ENCODE measurements at regions not wholly inside any gene's neighbourhood (a gene's known extent, or its start where the extent isn't known, plus 50 kb on each side); places are given as distances from the start of the nearest gene placed in this dataset.

- DNase-seq: no peak
- Histone ChIP-seq H3K27ac (no peak overlapping the region), H3K36me3 (no peaks in the 10 kb centered on the region), H3K9me3 (ENCODE audit: severe bottlenecking) (no peaks in the 10 kb centered on the region), H3K4me3 (ENCODE audit: low read depth, low read length) (no peak overlapping the region), H3K27me3 (ENCODE audit: insufficient read depth, low read depth, severe bottlenecking) (no peaks in the 10 kb centered on the region)
- no peak for TF ChIP-seq CTCF (IDR thresholded peaks at IDR 0.05; ENCODE audit: low read depth, low read length)
Observed at GRCh38 chr7:22884911-22885788, 62.5 kb upstream of the TOMM7 start.

GRCh38 chr7:22882106-22882505 lies 59.5 kb upstream of the TOMM7 start:
- no peaks in the 10 kb centered on the region for H3K36me3 ChIP-seq
- H3K27ac ChIP-seq: no peak overlapping the region
- H3K9me3 ChIP-seq (ENCODE audit: severe bottlenecking): no peaks in the 10 kb centered on the region
- DNase-seq: no peak
- no peak overlapping the region for H3K4me3 ChIP-seq (ENCODE audit: low read depth, low read length)
- H3K27me3 ChIP-seq (ENCODE audit: insufficient read depth, low read depth, severe bottlenecking): no peaks in the 10 kb centered on the region
- no peak for TF ChIP-seq CTCF (IDR thresholded peaks at IDR 0.05; ENCODE audit: low read depth, low read length)

GRCh38 chr7:22879709-22880306 lies 57.2 kb upstream of the TOMM7 start:
- no peak for DNase-seq
- no peak for TF ChIP-seq CTCF (IDR thresholded peaks at IDR 0.05; ENCODE audit: low read depth, low read length)

GRCh38 chr7:22879280-22879679 lies 56.6 kb upstream of the TOMM7 start:
- no peak for DNase-seq
- H3K27me3 ChIP-seq (ENCODE audit: insufficient read depth, low read depth, severe bottlenecking): no peaks in the 10 kb centered on the region
- no peak overlapping the region for H3K4me3 ChIP-seq (ENCODE audit: low read depth, low read length)
- H3K9me3 ChIP-seq (ENCODE audit: severe bottlenecking): no peaks in the 10 kb centered on the region
- H3K36me3 ChIP-seq: no peaks in the 10 kb centered on the region
- no peak overlapping the region for H3K27ac ChIP-seq
- TF ChIP-seq CTCF (IDR thresholded peaks at IDR 0.05; ENCODE audit: low read depth, low read length): no peak

More at GRCh38 chr7:22879709-22880306, 57.2 kb upstream of the TOMM7 start:
- Histone ChIP-seq H3K9me3 (ENCODE audit: severe bottlenecking) (no peaks in the 10 kb centered on the region), H3K27ac (no peak overlapping the region), H3K36me3 (no peaks in the 10 kb centered on the region), H3K4me3 (ENCODE audit: low read depth, low read length) (no peak overlapping the region), H3K27me3 (ENCODE audit: insufficient read depth, low read depth, severe bottlenecking) (no peaks in the 10 kb centered on the region)

- no peak for TF ChIP-seq CTCF (IDR thresholded peaks at IDR 0.05; ENCODE audit: low read depth, low read length)
Observed at GRCh38 chr7:22876986-22877729, 54.5 kb upstream of the TOMM7 start.

More at GRCh38 chr7:22876986-22877729, 54.5 kb upstream of the TOMM7 start:
- H3K27ac ChIP-seq: no peak overlapping the region
- H3K4me3 ChIP-seq (ENCODE audit: low read depth, low read length): no peak overlapping the region
- H3K36me3 ChIP-seq: no peaks in the 10 kb centered on the region
- no peaks in the 10 kb centered on the region for H3K9me3 ChIP-seq (ENCODE audit: severe bottlenecking)
- no peaks in the 10 kb centered on the region for H3K27me3 ChIP-seq (ENCODE audit: insufficient read depth, low read depth, severe bottlenecking)
- no peak for DNase-seq
